ENCODE measurements at regions not wholly inside any gene's neighbourhood (a gene's known extent, or its start where the extent isn't known, plus 50 kb on each side); places are given as distances from the start of the nearest gene placed in this dataset.

DNA sequence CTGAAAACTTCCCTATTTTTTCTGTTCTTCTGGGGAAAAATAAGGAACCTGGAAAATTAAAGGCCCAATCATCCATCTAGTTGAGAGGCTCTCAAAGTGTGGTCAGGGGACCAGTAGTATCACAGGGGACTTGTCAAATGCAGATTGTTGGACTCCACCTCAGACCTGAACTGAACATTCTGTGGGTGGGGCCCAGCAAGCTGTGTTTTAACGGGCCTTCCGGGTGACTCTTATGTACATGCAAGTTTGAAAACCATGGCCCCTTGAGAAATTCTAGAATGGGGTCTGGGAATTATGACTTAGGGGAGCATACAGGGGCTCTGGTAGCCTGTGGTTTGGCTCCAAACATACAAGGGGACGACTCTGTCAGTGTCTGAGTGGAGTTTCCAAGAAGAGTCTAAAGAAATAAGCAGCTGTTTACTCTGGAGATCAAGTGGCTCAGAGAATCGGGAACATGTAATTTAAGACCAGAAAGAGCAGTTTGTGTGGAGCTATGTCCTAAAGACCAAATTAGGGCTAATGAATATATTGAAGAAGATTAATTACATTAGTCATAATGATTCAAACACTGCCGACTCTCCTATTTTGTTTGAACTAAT is 177.4 kb downstream of the SLC28A3 start:
- H3K36me3 ChIP-seq (ENCODE audit: control insufficient read depth in 2 of 2, extremely low read depth in 1 of 2, insufficient read depth in 1 of 2, low read length in 1 of 2): no peaks in the 10 kb centered on the region
- peaks cover 0 to 6% of the 10 kb centered on the region in 2 experiments for H3K27me3 ChIP-seq (replicated peaks in 1 of 2; ENCODE audit: control insufficient read depth in 2 of 2, extremely low read depth in 1 of 2, insufficient read depth in 2 of 2, low read length in 1 of 2)
- H3K4me3 ChIP-seq (ENCODE audit: control insufficient read depth in 1 of 2, extremely low read depth in 1 of 2, low read length in 1 of 2): no peak overlapping the region
- Mint-ChIP-seq H3K27ac (no peak overlapping the region), H3K36me3 (no peaks in the 10 kb centered on the region), H3K27me3 (peaks cover 17 to 19% of the 10 kb centered on the region in 2 donors), H3K4me1 (no peaks in the 10 kb centered on the region), H3K4me3 (no peak overlapping the region), H3K9me3 (no peaks in the 10 kb centered on the region)
- no peak overlapping the region for H3K27ac ChIP-seq (ENCODE audit: low read length)
- ChIA-PET POLR2A (interaction anchor here in 1 of 2 donors (0.7 kb wide), 1 partner anchor 32 kb away, joined by 4 read pairs; no protein-coding TSS in a partner anchor), CTCF (interaction anchor here (0.7 to 1.8 kb wide), 2 partner anchors 10 kb away, joined by 4 read pairs; no protein-coding TSS in a partner anchor)
- H3K9me3 ChIP-seq: no peaks in the 10 kb centered on the region
- DNase-seq: no peak
- H3K4me1 ChIP-seq (ENCODE audit: control insufficient read depth in 1 of 2, extremely low read depth in 1 of 2, insufficient read depth in 2 of 2, low read length in 2 of 2): no peaks in the 10 kb centered on the region
- ATAC-seq (replicated peaks in 1 of 4): no peak
- 73% methylated on average over 3 of the region's 5 CpGs for WGBS (ENCODE audit: insufficient coverage)

DNA sequence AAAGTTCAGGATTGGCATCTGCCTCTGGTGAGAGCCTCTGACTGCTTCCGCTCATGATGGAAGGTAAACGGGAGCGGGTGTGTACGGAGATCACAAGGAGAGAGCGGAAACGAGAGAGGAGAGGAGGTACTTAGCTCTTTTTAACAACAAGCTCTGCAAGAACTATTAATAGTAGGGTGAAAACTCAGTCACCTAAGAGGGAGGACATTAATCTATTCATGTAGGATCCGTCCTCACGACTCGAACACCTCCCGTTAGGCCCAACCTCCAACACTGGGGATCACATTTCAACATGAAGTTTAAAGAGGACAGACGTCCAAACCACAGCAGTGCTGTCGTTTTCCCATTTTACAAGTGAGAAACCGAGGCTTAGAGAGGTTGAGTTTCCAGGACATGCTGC is 173.7 kb downstream of the SLC28A3 start:
- CTCF ChIA-PET: interaction anchor here in 1 of 2 donors (0.7 kb wide), 1 partner anchor 12 kb away, joined by 3 read pairs; no protein-coding TSS in a partner anchor
- POLR2A ChIA-PET: no interaction called here
- Histone ChIP-seq H3K27ac (ENCODE audit: low read length) (no peak overlapping the region), H3K4me3 (ENCODE audit: control insufficient read depth in 1 of 2, extremely low read depth in 1 of 2, low read length in 1 of 2) (no peak overlapping the region), H3K27me3 (replicated peaks in 1 of 2; ENCODE audit: control insufficient read depth in 2 of 2, extremely low read depth in 1 of 2, insufficient read depth in 2 of 2, low read length in 1 of 2) (peaks cover 0 to 6% of the 10 kb centered on the region in 2 experiments), H3K4me1 (ENCODE audit: control insufficient read depth in 1 of 2, extremely low read depth in 1 of 2, insufficient read depth in 2 of 2, low read length in 2 of 2) (no peaks in the 10 kb centered on the region), H3K9me3 (no peaks in the 10 kb centered on the region), H3K36me3 (ENCODE audit: control insufficient read depth in 2 of 2, extremely low read depth in 1 of 2, insufficient read depth in 1 of 2, low read length in 1 of 2) (no peaks in the 10 kb centered on the region)
- ATAC-seq (replicated peaks in 1 of 4): no peak
- H3K9me3 Mint-ChIP-seq: no peaks in the 10 kb centered on the region
- no peaks in the 10 kb centered on the region for H3K4me1 Mint-ChIP-seq
- no peak overlapping the region for H3K4me3 Mint-ChIP-seq
- no peaks in the 10 kb centered on the region for H3K36me3 Mint-ChIP-seq
- WGBS (ENCODE audit: insufficient coverage): 50% methylated on average over 2 of the region's 13 CpGs
- H3K27me3 Mint-ChIP-seq: peaks cover 3 to 4% of the 10 kb centered on the region in 2 donors
- no peak for DNase-seq
- H3K27ac Mint-ChIP-seq: no peak overlapping the region

DNA sequence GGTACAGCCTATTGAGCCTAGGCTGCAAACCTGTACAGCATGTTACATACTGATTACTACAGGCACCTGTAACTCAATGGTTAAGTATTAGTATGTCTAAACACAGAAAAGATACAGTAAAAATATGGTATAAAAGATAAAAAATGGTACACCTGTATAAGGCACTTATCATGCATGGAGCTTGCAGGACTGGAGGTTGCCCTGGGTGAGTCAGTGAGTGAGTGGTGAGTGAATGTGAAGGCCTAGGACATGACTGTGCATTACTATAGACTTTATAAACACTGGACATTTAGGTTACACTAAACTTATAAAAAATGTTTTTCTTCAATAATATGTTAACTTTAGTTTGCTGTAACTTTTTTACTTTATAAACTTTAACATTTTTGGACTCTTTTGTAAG is 171.3 kb downstream of the SLC28A3 start:
- CTCF ChIA-PET: interaction anchor here (0.6 to 1.1 kb wide), 2 partner anchors 33 to 232 kb away, joined by 3 to 4 read pairs; no protein-coding TSS in a partner anchor

DNA sequence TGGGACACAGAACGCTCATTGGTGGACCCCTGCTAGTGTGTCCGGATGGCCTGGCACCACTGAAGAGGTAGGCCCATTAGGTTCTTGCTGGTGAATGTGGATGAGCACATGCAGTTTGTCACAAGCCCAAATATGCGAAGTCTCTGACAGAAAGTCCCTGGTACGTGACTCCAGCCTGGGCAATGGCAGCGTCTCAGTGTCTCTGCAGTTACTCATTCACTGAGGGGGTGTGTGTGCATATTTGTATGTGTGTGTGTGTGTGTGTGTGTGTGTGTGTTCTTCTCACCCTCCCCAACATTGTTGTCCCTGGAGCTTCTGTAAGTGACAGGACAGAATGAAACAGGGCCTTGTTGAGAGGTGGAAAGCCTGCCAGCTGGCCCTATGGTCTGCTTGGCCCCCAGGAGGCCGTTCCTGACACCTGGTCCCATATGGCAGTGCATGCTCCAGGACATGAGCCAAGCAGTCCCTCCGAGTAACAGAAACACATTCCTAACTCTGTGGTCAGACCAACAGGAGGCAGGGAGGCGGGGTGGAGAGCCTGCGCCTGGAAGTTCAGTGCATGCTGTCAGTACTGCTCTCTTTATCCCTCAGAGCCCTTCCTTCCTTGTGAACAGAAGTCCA is 169.9 kb downstream of the SLC28A3 start:
- H3K36me3 Mint-ChIP-seq: no peaks in the 10 kb centered on the region
- ChIA-PET CTCF (no interaction called here), POLR2A (no interaction called here)
- Histone ChIP-seq H3K27me3 (replicated peaks in 1 of 2; ENCODE audit: control insufficient read depth in 2 of 2, extremely low read depth in 1 of 2, insufficient read depth in 2 of 2, low read length in 1 of 2) (no peaks in the 10 kb centered on the region), H3K27ac (ENCODE audit: low read length) (no peak overlapping the region), H3K4me3 (ENCODE audit: control insufficient read depth in 1 of 2, extremely low read depth in 1 of 2, low read length in 1 of 2) (no peak overlapping the region), H3K36me3 (ENCODE audit: control insufficient read depth in 2 of 2, extremely low read depth in 1 of 2, insufficient read depth in 1 of 2, low read length in 1 of 2) (no peaks in the 10 kb centered on the region), H3K9me3 (no peaks in the 10 kb centered on the region), H3K4me1 (ENCODE audit: control insufficient read depth in 1 of 2, extremely low read depth in 1 of 2, insufficient read depth in 2 of 2, low read length in 2 of 2) (no peaks in the 10 kb centered on the region)
- H3K27ac Mint-ChIP-seq: no peak overlapping the region
- no peaks in the 10 kb centered on the region for H3K9me3 Mint-ChIP-seq
- ATAC-seq (replicated peaks in 1 of 4) (no peak), DNase-seq (no peak)
- H3K4me3 Mint-ChIP-seq: no peak overlapping the region
- peaks cover 0 to 3% (median 0%) of the 10 kb centered on the region in 3 donors for H3K4me1 Mint-ChIP-seq
- 83% methylated on average over 8 of the region's 9 CpGs for WGBS (ENCODE audit: insufficient coverage)
- H3K27me3 Mint-ChIP-seq: peaks cover 0 to 1% of the 10 kb centered on the region in 2 donors

More for the DNA sequence above, 171.3 kb downstream of the SLC28A3 start:
- no peak for DNase-seq
- no peak overlapping the region for H3K27ac ChIP-seq (ENCODE audit: low read length)
- H3K27me3 ChIP-seq (replicated peaks in 1 of 2; ENCODE audit: control insufficient read depth in 2 of 2, extremely low read depth in 1 of 2, insufficient read depth in 2 of 2, low read length in 1 of 2): peaks cover 0 to 6% of the 10 kb centered on the region in 2 experiments
- Mint-ChIP-seq H3K4me1 (peaks cover 0 to 3% (median 0%) of the 10 kb centered on the region in 3 donors), H3K4me3 (no peak overlapping the region), H3K27me3 (peaks cover 0 to 1% of the 10 kb centered on the region in 2 donors), H3K27ac (no peak overlapping the region), H3K9me3 (no peaks in the 10 kb centered on the region), H3K36me3 (no peaks in the 10 kb centered on the region)
- H3K9me3 ChIP-seq: no peaks in the 10 kb centered on the region
- no peaks in the 10 kb centered on the region for H3K36me3 ChIP-seq (ENCODE audit: control insufficient read depth in 2 of 2, extremely low read depth in 1 of 2, insufficient read depth in 1 of 2, low read length in 1 of 2)
- no peaks in the 10 kb centered on the region for H3K4me1 ChIP-seq (ENCODE audit: control insufficient read depth in 1 of 2, extremely low read depth in 1 of 2, insufficient read depth in 2 of 2, low read length in 2 of 2)
- POLR2A ChIA-PET: no interaction called here
- no peak overlapping the region for H3K4me3 ChIP-seq (ENCODE audit: control insufficient read depth in 1 of 2, extremely low read depth in 1 of 2, low read length in 1 of 2)
- no peak for ATAC-seq (replicated peaks in 1 of 4)

DNA sequence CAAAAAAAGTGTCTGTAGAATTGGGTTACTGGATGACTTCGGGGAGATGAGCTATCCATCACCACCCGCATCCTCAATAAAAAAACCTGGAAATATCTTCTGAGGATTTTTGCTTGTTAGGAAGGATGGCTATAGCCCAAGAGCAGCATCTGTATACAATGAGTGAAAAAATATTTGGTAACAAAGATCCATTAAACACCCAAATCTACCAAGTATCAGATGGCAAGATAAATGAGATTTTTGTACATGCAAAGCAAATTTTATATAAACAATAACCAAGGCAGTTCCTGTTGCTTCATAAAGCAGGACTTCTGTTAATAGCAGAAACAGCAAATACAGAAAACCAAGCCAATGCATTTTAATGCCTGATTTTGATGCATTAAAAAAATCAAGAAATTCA is 166.6 kb downstream of the SLC28A3 start:
- ChIA-PET POLR2A (no interaction called here), CTCF (interaction anchor here (0.7 to 1.7 kb wide), 3 partner anchors 10 to 237 kb away, joined by 3 to 7 read pairs (median 3); no protein-coding TSS in a partner anchor)
- no peaks in the 10 kb centered on the region for H3K4me1 ChIP-seq (ENCODE audit: control insufficient read depth in 1 of 2, extremely low read depth in 1 of 2, insufficient read depth in 2 of 2, low read length in 2 of 2)
- Mint-ChIP-seq H3K4me1 (peaks cover 0 to 3% (median 0%) of the 10 kb centered on the region in 3 donors), H3K27ac (no peak overlapping the region), H3K4me3 (no peak overlapping the region), H3K36me3 (no peaks in the 10 kb centered on the region), H3K9me3 (no peaks in the 10 kb centered on the region), H3K27me3 (peaks cover 0 to 4% of the 10 kb centered on the region in 2 donors)
- no peaks in the 10 kb centered on the region for H3K9me3 ChIP-seq
- no peaks in the 10 kb centered on the region for H3K36me3 ChIP-seq (ENCODE audit: control insufficient read depth in 2 of 2, extremely low read depth in 1 of 2, insufficient read depth in 1 of 2, low read length in 1 of 2)
- DNase-seq (no peak), ATAC-seq (replicated peaks in 1 of 4) (no peak)
- no peaks in the 10 kb centered on the region for H3K27me3 ChIP-seq (replicated peaks in 1 of 2; ENCODE audit: control insufficient read depth in 2 of 2, extremely low read depth in 1 of 2, insufficient read depth in 2 of 2, low read length in 1 of 2)
- H3K4me3 ChIP-seq (ENCODE audit: control insufficient read depth in 1 of 2, extremely low read depth in 1 of 2, low read length in 1 of 2): no peak overlapping the region
- no peak overlapping the region for H3K27ac ChIP-seq (ENCODE audit: low read length)
- no CpG with 5 or more reads among the region's 2 CpGs for WGBS (ENCODE audit: insufficient coverage)

DNA sequence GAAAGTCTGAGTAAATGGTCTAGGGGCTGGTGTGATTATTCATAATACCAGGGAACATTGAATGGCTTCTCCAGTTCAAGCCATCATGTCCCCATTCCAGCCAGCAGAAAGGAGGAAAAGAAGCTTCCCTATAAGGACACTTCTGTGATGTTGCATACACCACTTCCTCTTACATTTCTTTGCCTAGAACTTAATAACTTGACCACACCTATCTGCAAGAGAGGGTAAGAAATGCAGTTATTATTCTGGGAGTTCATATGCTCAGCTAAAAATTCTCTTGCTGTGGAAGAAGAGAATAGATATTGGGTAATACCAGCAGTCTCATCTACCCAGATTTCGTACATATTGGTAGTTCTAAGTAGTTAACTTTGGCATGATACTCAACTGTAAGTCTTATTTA is 166.1 kb downstream of the SLC28A3 start:
- no peak overlapping the region for H3K27ac Mint-ChIP-seq
- WGBS (ENCODE audit: insufficient coverage): no CpG with 5 or more reads among the region's 1 CpG
- H3K27me3 ChIP-seq (replicated peaks in 1 of 2; ENCODE audit: control insufficient read depth in 2 of 2, extremely low read depth in 1 of 2, insufficient read depth in 2 of 2, low read length in 1 of 2): no peaks in the 10 kb centered on the region
- no peaks in the 10 kb centered on the region for H3K36me3 ChIP-seq (ENCODE audit: control insufficient read depth in 2 of 2, extremely low read depth in 1 of 2, insufficient read depth in 1 of 2, low read length in 1 of 2)
- POLR2A ChIA-PET: no interaction called here
- ATAC-seq (replicated peaks in 1 of 4) (no peak), DNase-seq (no peak)
- H3K4me1 Mint-ChIP-seq: peaks cover 0 to 3% (median 0%) of the 10 kb centered on the region in 3 donors
- no peaks in the 10 kb centered on the region for H3K4me1 ChIP-seq (ENCODE audit: control insufficient read depth in 1 of 2, extremely low read depth in 1 of 2, insufficient read depth in 2 of 2, low read length in 2 of 2)
- H3K36me3 Mint-ChIP-seq: no peaks in the 10 kb centered on the region
- CTCF ChIA-PET: interaction anchor here in 1 of 2 donors (1.7 kb wide), 1 partner anchor 10 kb away, joined by 7 read pairs; no protein-coding TSS in a partner anchor
- peaks cover 0 to 4% of the 10 kb centered on the region in 2 donors for H3K27me3 Mint-ChIP-seq
- no peak overlapping the region for H3K27ac ChIP-seq (ENCODE audit: low read length)
- H3K4me3 Mint-ChIP-seq: no peak overlapping the region
- H3K9me3 Mint-ChIP-seq: no peaks in the 10 kb centered on the region
- H3K4me3 ChIP-seq (ENCODE audit: control insufficient read depth in 1 of 2, extremely low read depth in 1 of 2, low read length in 1 of 2): no peak overlapping the region
- no peaks in the 10 kb centered on the region for H3K9me3 ChIP-seq
